Inferior parietal cortex (tissue), 1 donor: ENCODE measurements at regions not wholly inside any gene's neighbourhood (a gene's known extent, or its start where the extent isn't known, plus 50 kb on each side); places are given as distances from the start of the nearest gene placed in this dataset.

Experiments used
- DNase-seq: peaks from one replicate; pipeline ENCODE4 v3.0.0-alpha.2; 2016; ENCODE audit errors: extremely low spot score

GRCh38 chr6:14903176-14904038, 342.5 kb upstream of the JARID2 start:
- no peak for DNase-seq

GRCh38 chr6:14905201-14905600, 340.7 kb upstream of the JARID2 start:
- DNase-seq: no peak

DNA sequence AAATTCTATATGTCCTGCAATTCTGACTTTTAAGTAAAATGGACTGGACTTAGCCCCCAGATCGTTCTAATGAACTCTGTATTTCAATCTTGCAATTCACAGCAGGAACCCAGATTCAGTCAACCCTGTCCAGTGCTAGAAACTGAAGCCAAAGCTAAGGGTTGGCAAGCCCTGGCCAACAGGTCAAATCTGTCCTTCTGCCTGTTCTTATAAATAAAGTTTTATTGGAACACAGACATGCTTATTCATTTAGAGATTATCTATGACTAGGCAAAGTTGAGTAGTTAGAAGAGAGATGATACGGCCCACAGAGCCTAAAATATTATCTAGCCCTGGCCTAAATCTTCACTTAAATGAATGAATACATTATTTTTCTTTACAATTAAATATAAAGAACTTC, 339.2 kb upstream of the JARID2 start:
- DNase-seq: no peak

GRCh38 chr6:14910692-14911547, 334.9 kb upstream of the JARID2 start:
- DNase-seq: no peak

- DNase-seq: no peak
Observed at GRCh38 chr6:14912226-14912625, 333.6 kb upstream of the JARID2 start.

- no peak for DNase-seq
Observed at GRCh38 chr6:14912706-14913105, 333.2 kb upstream of the JARID2 start.

GRCh38 chr6:14913931-14914330, 331.9 kb upstream of the JARID2 start:
- DNase-seq: no peak

DNA sequence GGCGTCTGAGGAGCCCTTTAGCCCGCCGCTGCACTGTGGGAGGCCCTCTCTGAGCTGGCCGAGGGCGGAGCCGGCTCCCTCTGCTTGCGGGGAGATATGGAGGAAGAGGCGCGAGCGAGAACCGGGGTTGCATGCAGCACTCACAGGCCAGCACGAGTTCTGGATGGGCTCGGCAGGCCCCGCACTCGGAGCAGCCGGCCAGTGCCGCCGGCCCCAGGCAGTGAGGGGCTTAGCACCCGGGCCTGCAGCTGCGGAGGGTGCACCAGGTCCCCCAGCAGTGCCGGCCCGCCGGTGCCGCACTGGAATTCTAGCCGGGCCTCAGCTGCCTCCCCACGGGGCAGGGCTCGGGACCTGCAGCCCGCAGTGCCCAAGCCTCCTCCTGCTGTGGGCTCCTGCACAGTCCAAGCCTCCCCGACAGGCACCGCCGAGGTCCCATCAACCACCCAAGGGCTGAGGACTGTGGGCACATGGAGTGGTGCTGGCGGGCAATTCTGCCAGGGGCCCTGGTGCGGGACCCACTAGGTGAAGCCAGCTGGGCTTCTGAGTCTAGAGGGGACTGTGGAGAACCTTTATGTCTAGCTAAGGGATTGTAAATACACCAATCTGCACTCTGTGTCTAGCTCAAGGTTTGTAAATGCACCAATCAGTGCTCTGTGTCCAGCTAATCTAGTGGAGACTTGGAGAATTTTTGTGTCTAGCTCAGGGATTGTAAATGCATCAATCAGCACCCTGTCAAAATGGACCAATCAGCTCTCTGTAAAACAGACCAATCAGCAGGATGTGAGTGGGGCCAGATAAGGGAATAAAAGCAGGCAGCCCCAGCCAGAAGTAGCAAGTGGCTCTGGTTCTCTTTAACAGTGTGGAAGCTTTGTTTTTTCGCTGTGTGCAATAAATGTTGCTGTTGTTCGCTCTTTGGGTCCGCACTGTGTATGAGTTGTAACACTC, 329.7 kb upstream of the JARID2 start:
- no peak for DNase-seq

DNA sequence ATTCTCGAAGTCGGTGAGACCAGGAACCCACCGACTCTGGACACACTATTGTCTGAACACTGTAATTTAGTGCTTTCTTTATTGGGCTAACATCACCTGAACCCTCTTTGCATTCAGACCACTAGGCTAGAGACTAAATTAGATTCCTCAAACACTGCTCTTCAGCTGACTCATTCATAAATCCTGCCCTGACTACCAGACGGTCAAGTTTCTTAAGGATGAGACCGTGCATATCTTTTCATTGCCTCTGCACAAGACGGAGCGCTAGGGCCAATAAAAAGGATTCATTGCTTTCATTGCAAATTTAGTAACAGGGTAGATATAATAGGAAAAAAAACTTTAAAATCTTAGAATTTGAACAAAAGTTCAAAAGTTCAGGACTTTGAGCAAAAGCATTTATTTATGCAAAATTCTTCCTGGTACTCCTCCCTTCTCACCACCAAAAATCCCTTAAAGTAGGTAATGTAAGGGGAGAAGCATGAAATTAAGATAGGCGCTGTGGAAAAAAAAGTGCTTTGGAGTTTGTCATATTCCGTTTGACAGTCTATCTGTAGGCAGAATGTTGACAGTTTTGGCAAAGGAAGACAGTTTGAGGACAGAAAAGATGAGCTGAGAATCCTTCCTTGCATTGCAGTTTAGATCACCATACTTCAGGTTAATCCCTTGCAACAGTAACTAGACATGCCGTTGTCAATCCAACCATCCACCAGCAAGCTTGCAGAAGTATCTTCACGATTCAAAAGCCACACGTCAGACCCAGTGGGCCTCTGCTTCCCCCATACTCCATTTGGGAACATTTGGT, 328.6 kb upstream of the JARID2 start:
- DNase-seq: no peak

DNA sequence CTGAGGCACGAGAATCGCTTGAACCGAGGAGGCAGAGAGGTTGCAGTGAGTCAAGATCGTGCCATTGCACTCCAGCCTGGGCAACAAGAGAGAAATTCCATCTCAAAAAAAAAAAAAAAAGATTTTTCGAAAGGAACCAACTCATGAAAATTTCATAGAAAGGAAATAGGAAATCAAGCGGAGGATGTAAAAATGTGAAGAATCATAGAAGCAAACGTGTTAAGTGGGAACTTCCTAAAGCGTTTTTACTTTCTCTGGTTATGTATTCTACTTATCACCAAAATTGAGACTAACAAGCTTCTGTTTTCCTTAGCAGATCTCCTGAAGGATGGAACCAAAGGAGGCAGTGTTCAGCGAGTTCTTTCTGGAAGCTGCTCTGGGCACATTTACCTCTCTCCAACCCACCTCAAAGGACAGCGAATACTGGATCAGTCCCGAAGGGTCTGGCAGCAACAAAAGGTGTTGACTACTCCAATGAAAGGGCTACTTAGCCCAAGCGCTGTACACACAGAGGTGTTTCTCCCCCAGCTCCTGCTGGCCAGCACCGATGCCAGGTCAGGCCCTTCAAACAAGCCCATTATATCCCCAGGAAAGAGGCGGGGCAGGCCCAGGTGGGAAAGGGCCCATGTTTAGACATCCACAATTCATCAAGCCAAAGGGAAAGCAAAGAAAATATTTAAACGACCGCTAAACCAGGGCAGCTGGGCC, 327.5 kb upstream of the JARID2 start:
- DNase-seq: no peak

DNA sequence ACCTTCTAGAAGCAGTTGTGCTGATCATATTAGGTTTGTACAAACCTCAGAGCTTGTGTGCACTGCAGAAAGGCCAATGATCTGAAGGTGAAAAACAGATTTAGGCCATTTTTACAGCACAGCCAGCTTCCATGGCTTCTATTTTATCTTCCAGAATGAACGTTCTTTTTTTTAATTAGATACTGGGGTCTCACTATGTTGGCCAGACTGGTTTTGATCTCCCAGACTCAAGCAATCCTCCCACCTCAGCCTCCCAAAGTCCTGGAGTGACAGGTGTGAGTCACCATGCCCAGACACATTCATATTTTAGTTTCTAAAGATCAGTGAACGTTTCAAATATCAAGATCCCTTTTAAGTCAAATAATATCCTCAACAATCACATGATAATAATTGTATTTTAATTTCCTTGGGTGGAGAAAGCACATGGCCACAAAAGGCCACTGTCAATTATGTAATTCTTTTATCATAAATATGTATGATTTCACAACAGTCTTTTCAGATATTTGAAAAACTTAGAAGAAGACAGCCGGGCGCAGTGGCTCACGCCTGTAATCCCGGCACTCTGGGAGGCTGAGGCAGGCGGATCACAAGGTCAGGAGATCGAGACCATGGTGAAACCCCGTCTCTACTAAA, 326.7 kb upstream of the JARID2 start:
- no peak for DNase-seq

DNA sequence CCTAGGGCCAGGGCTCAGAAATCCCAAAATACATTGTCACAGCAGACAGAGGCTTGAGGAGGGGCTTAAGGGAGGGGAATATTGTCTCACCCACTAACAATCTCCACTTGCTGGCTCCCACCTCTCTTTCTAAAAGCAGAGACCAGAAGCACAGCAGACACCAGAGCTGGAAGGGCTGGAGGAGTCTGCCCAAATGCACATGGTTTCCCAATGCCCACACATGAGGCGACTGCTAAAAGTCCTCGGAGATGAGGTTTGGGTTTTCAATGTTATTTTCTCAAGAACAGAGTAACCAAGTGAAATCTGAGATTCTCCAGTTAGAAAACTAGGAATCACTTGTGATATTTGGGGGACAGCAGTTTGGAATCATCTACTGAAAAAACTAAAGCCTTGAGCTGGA, 325.6 kb upstream of the JARID2 start:
- DNase-seq: no peak

GRCh38 chr6:14921170-14921569, 324.7 kb upstream of the JARID2 start:
- no peak for DNase-seq

DNA sequence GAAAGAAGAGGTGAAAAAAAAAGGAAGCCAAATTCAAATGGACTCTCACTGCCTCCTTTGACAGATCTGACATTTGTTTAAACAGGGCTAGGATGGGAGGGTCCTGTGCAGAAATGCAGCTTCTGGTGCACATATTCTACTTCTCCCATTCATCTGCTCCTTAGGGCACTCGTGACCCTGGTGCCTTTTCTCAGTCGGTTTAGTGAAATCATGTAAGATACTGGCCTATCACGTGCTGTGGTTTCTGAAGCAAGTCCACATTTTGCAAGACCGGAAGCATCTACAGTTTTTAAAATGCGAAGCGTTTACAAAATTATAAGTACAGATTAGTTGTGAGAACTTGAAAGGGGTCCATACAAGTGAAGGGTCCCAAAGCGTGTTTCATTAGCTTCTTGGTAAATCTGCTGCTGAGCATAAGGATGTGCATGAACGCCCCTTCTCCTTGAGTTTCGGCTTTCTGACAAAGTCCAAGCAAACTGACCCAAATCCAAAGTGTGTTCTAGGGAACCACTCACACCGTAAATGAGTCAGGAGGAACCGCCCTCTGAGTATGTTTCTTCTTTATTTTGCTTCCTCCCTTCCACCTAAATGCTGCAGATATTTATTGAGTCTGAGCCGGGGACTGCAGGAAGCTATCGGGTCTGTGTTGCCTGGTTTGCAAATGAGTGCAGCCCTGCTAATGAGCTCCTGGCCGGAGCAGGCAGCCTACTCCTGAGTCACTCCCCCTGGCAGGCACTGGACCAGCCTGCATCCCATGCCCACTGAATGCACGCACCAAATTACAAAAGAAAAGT, 323.8 kb upstream of the JARID2 start:
- DNase-seq: no peak

DNA sequence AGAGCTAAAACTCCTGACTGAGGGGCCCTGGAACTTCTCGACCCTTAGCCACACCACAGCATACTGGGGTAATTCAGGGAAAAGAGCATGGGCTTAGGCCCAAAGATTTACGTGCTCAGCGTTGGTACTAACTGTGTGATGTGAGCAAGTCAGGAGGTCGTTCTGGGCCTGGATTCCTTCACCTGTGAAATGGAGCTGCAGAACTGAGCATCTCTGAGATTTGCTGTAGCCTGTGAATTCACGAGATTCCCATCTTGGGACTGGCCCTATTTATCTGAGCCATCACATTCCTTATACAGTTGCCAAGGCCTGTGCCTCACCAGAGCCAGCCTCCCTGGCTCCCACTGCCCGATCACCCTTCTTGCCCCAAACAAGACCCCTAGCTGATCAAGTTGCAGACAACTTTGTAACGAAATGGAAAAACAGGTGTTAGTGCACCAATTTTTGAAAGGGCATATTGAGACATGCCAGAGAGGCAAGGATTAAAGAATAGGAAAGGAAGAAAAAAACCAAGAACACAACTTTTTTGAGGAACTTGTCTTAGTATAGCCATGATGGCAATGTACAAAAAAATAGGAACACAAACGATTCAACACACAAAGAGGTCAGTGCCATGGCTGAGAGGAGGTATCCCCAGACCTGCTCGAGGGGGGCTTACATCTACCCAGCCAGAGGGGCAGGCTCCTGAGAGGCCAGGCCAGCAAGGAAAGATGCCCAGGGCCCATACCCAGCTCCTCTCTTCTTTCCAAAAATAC, 323.0 kb upstream of the JARID2 start:
- no peak for DNase-seq

DNA sequence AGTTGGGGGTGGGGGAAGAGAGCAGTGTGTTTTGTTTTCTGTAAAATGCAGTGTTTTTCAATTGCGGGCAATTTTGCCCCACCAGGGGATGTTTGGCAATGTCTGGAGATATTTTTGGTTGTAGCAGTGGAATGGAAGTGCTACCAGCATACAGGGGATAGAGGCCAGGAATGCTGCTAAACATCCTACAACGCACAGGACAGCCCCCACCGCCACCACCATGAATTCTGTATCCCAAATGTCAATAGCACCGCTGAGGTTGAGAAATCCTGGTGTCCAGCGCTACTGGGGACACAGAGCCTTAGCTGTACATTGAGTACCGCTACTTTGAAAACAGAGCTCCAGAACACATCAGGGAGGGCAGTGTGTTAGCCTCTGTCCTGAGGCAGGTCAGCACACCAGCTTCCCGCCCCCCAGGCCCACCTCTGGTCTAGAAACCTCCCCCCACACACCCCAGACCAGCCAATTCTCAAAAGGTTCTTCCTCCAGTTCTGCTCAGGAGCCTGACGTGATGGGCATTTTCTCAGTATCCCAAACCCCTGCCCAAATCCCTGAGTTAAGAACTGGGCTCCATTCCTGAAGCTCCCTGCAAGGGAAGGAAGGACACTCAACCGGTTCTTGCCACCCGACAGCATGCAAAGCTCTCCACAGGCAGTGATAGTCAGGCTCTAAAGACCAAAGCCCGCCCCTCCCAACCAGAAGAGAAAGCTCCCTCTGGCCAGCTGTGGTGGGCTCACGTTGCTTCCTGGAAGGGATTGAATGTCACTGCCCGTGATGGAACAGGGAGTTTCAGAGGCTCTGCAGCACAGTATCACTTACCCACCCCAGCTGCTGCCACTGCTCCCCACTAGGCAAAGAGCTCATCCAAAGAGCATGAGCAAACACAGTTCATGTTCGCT, 321.5 kb upstream of the JARID2 start:
- no peak for DNase-seq

- DNase-seq: no peak
Observed at GRCh38 chr6:14925025-14925698, 320.7 kb upstream of the JARID2 start.
